H4 (cell line): ENCODE measurements at regions not wholly inside any gene's neighbourhood (a gene's known extent, or its start where the extent isn't known, plus 50 kb on each side); places are given as distances from the start of the nearest gene placed in this dataset.
A peak's percentile ranks its signal among the peaks of the same experiment; 100 is the strongest.
"Not testable (repeated sequence)": the region's sequence is repeated elsewhere in the genome, so short reads cannot be mapped to it uniquely, and the experiment has no call there.

ENCODE experiments used
- DNase-seq: peaks from one replicate; pipeline ENCODE4 v3.0.0-alpha.2; 2015; ENCODE audit warnings: low spot score

- DNase-seq = peak; percentile 57
Observed at GRCh38 chr6:141077355-141078333, 1055.1 kb upstream of the GJE1 start.

- DNase-seq = no peak
Observed at GRCh38 chr6:141057761-141058160, 1075.0 kb upstream of the GJE1 start.

- DNase-seq = no peak
Observed at GRCh38 chr6:141056945-141057625, 1075.6 kb upstream of the GJE1 start.

- no peak for DNase-seq
Observed at GRCh38 chr6:141050471-141050870, 1082.3 kb upstream of the GJE1 start.

- no peak for DNase-seq
Observed at GRCh38 chr6:141048451-141048850, 1084.3 kb upstream of the GJE1 start.

- DNase-seq = not testable (repeated sequence)
Observed at GRCh38 chr6:141046496-141046895, 1086.2 kb upstream of the GJE1 start.

GRCh38 chr6:141041596-141042087 lies 1091.1 kb upstream of the GJE1 start:
- DNase-seq = no peak

GRCh38 chr6:141035312-141036200 lies 1097.2 kb upstream of the GJE1 start:
- no peak for DNase-seq

- DNase-seq = no peak
Observed at GRCh38 chr6:141033101-141033500, 1099.6 kb upstream of the GJE1 start.

GRCh38 chr6:141029908-141030307 lies 1102.8 kb upstream of the GJE1 start:
- DNase-seq = no peak

- DNase-seq = no peak
Observed at GRCh38 chr6:141028791-141029280, 1103.9 kb upstream of the GJE1 start.

- no peak for DNase-seq
Observed at GRCh38 chr6:141026504-141026903, 1106.2 kb upstream of the GJE1 start.

GRCh38 chr6:141024526-141024925 lies 1108.2 kb upstream of the GJE1 start:
- DNase-seq = no peak

GRCh38 chr6:141017941-141018340 lies 1114.8 kb upstream of the GJE1 start:
- no peak for DNase-seq

GRCh38 chr6:141000917-141001316 lies 1131.8 kb upstream of the GJE1 start:
- no peak for DNase-seq

GRCh38 chr6:140993515-140993914 lies 1139.2 kb upstream of the GJE1 start:
- no peak for DNase-seq

GRCh38 chr6:140992678-140993077 lies 1140.0 kb upstream of the GJE1 start:
- no peak for DNase-seq

- no peak for DNase-seq
Observed at GRCh38 chr6:140988780-140989179, 1143.9 kb upstream of the GJE1 start.

- DNase-seq = no peak
Observed at GRCh38 chr6:140987364-140988155, 1145.2 kb upstream of the GJE1 start.

- DNase-seq = no peak
Observed at GRCh38 chr6:140985679-140986275, 1146.9 kb upstream of the GJE1 start.
